Activated CD4-positive, alpha-beta memory T cell treated with anti-CD3 and anti-CD28 coated beads, Interleukin-2, amount 10 ng/mL, durations not matched to agents 7 days and 5 days (primary cell): ENCODE measurements at regions not wholly inside any gene's neighbourhood (a gene's known extent, or its start where the extent isn't known, plus 50 kb on each side); places are given as distances from the start of the nearest gene placed in this dataset.

Experiments
- CTCF ChIA-PET: fragments of 350-600 bp; sonication (Branson Sonifier 250); formaldehyde crosslinking; loops from one replicate; lab custom pipeline; 2021; ENCODE audit warnings: antibody characterized with exemption, inconsistent platforms; lab: Charles Lee
- POLR2A ChIA-PET: fragments of 350-600 bp; sonication (Branson Sonifier 250); formaldehyde crosslinking; loops from one replicate; lab custom pipeline; 2021; ENCODE audit warnings: antibody characterized with exemption; lab: Charles Lee
- DNase-seq: peaks from one replicate; pipeline ENCODE4 v3.0.0-alpha.2; 2020
- H3K27ac Mint-ChIP-seq: one replicate; pipeline ENCODE4 v1.8.0; 2021; ENCODE audit warnings: mild to moderate bottlenecking, mixed read lengths
- H3K27me3 Mint-ChIP-seq: one replicate; pipeline ENCODE4 v1.8.0; 2021; ENCODE audit warnings: mixed read lengths
- H3K36me3 Mint-ChIP-seq: one replicate; pipeline ENCODE4 v1.8.0; 2021; ENCODE audit warnings: low read depth, mixed read lengths
- H3K4me1 Mint-ChIP-seq: one replicate; pipeline ENCODE4 v1.8.0; 2021; ENCODE audit warnings: mixed read lengths
- H3K4me3 Mint-ChIP-seq: one replicate; pipeline ENCODE4 v1.8.0; 2021; ENCODE audit warnings: mild to moderate bottlenecking, mixed read lengths
- H3K9me3 Mint-ChIP-seq: one replicate; pipeline ENCODE4 v1.8.0; 2021; ENCODE audit warnings: mixed read lengths

- ChIA-PET CTCF (no interaction called here), POLR2A (no interaction called here)
- Mint-ChIP-seq H3K4me3 (no peak overlapping the region), H3K27ac (no peak overlapping the region), H3K36me3 (no peaks in the 10 kb centered on the region), H3K27me3 (no peaks in the 10 kb centered on the region), H3K4me1 (no peaks in the 10 kb centered on the region), H3K9me3 (no peaks in the 10 kb centered on the region)
- no peak for DNase-seq
These were observed 68.3 kb upstream of the SPANXB1 start for GRCh38 chrX:140933874-140934655.

- no peak overlapping the region for H3K4me3 Mint-ChIP-seq
- POLR2A ChIA-PET = no interaction called here
- no peaks in the 10 kb centered on the region for H3K4me1 Mint-ChIP-seq
- H3K36me3 Mint-ChIP-seq = no peaks in the 10 kb centered on the region
- H3K27me3 Mint-ChIP-seq = peaks cover 2% of the 10 kb centered on the region
- no peaks in the 10 kb centered on the region for H3K9me3 Mint-ChIP-seq
- CTCF ChIA-PET = no interaction called here
- H3K27ac Mint-ChIP-seq = no peak overlapping the region
- no peak for DNase-seq
These were observed 58.9 kb upstream of the SPANXB1 start for GRCh38 chrX:140943513-140943912.

GRCh38 chrX:140944710-140945109 is 57.7 kb upstream of the SPANXB1 start:
- POLR2A ChIA-PET = no interaction called here
- H3K36me3 Mint-ChIP-seq = no peaks in the 10 kb centered on the region
- no peaks in the 10 kb centered on the region for H3K4me1 Mint-ChIP-seq
- no peak overlapping the region for H3K4me3 Mint-ChIP-seq
- no peak overlapping the region for H3K27ac Mint-ChIP-seq
- CTCF ChIA-PET = no interaction called here
- H3K27me3 Mint-ChIP-seq = peaks cover 2% of the 10 kb centered on the region
- no peaks in the 10 kb centered on the region for H3K9me3 Mint-ChIP-seq
- no peak for DNase-seq

- ChIA-PET CTCF (no interaction called here), POLR2A (no interaction called here)
- Mint-ChIP-seq H3K4me1 (no peaks in the 10 kb centered on the region), H3K4me3 (no peak overlapping the region), H3K9me3 (no peaks in the 10 kb centered on the region), H3K27me3 (no peaks in the 10 kb centered on the region), H3K36me3 (no peaks in the 10 kb centered on the region), H3K27ac (no peak overlapping the region)
- no peak for DNase-seq
These were observed 53.6 kb upstream of the SPANXB1 start for GRCh38 chrX:140948827-140949226.

- Mint-ChIP-seq H3K4me1 (no peaks in the 10 kb centered on the region), H3K27ac (no peak overlapping the region), H3K9me3 (no peaks in the 10 kb centered on the region), H3K4me3 (no peak overlapping the region), H3K27me3 (no peaks in the 10 kb centered on the region), H3K36me3 (no peaks in the 10 kb centered on the region)
- DNase-seq = no peak
- POLR2A ChIA-PET = no interaction called here
- CTCF ChIA-PET = no interaction called here
These were observed 53.2 kb upstream of the SPANXB1 start for GRCh38 chrX:140949233-140949632.
